CD4-positive, alpha-beta T cell treated with Interleukin-12 subunit alpha and Interleukin-12 subunit beta, for 1 hour (primary cell): ENCODE measurements at regions not wholly inside any gene's neighbourhood (a gene's known extent, or its start where the extent isn't known, plus 50 kb on each side); places are given as distances from the start of the nearest gene placed in this dataset.
A peak's percentile ranks its signal among the peaks of the same experiment; 100 is the strongest.

Source experiments
- DNase-seq: peaks from one replicate; pipeline ENCODE4 v3.0.0-alpha.2; 2020

GRCh38 chr7:38102507-38102906, 75.5 kb upstream of the STARD3NL start:
- DNase-seq: no peak

- peak; percentile 57 for DNase-seq
Measured at GRCh38 chr7:38105874-38106483, 72.1 kb upstream of the STARD3NL start.

GRCh38 chr7:38107486-38107893, 70.6 kb upstream of the STARD3NL start:
- peak; percentile 72 for DNase-seq

- DNase-seq: no peak
Measured at GRCh38 chr7:38112075-38112474, 66.0 kb upstream of the STARD3NL start.

GRCh38 chr7:38120076-38120475, 58.0 kb upstream of the STARD3NL start:
- DNase-seq: no peak

- DNase-seq: no peak
Measured at GRCh38 chr7:38122501-38122900, 55.5 kb upstream of the STARD3NL start.

GRCh38 chr7:38123494-38123893, 54.6 kb upstream of the STARD3NL start:
- no peak for DNase-seq

- no peak for DNase-seq
Measured at GRCh38 chr7:38127216-38128207, 50.5 kb upstream of the STARD3NL start.
